ENCODE measurements at regions not wholly inside any gene's neighbourhood (a gene's known extent, or its start where the extent isn't known, plus 50 kb on each side); places are given as distances from the start of the nearest gene placed in this dataset.

DNA sequence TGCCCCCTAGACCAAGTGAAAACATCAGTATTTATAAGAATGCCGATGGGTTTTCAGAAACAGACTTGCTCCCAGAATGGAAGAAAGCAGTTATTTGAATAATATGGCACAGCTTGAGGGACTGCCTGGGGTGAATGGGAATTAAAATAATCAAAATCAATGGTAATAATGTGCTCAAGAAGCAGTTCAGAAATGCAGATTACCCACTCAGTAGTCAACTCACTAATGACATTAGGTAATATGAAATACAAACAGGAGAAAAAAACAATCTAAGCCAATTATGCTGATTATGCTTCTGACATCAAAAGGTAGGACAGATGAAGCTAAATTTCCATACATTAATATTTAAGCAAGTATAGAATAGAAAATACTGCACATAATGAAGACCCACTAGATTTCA is 179.3 kb downstream of the ENC1 start:
- CTCF ChIA-PET, result no interaction called here
- BruUV-seq (replicated peaks), result no TSS peak
- Histone ChIP-seq H3K9me3 (replicated peaks; ENCODE audit: control insufficient read depth, insufficient read depth, low read length) (no peaks in the 10 kb centered on the region), H2AFZ (ENCODE audit: low read depth, low read length) (no peak overlapping the region), H4K20me1 (replicated peaks; ENCODE audit: control insufficient read depth, extremely low read depth, insufficient read depth, low read length) (no peaks in the 10 kb centered on the region), H3K27ac (ENCODE audit: insufficient read depth, low read depth, low read length) (no peak overlapping the region), H3K4me3 (replicated peaks in 1 of 3; ENCODE audit: insufficient read depth in 1 of 3, low read depth in 1 of 3, low read length in 3 of 3) (no peak overlapping the region), H3K79me2 (ENCODE audit: control insufficient read depth, insufficient read depth, low read length) (no peaks in the 10 kb centered on the region), H3K36me3 (ENCODE audit: control insufficient read depth in 2 of 2, extremely low read depth in 1 of 2, insufficient read depth in 2 of 2, low read length in 2 of 2) (no peaks in the 10 kb centered on the region), H3K4me1 (ENCODE audit: control insufficient read depth, extremely low read depth, insufficient read depth, low read length) (no peaks in the 10 kb centered on the region), H3K27me3 (ENCODE audit: control insufficient read depth in 2 of 2, insufficient read depth in 2 of 2, low read length in 2 of 2) (no peaks in the 10 kb centered on the region), H3K4me2 (ENCODE audit: insufficient read depth, low read length) (no peak overlapping the region), H3K9ac (replicated peaks; ENCODE audit: extremely low read depth, insufficient read depth, low read length) (no peak overlapping the region), H3K9me1 (replicated peaks; ENCODE audit: control insufficient read depth, extremely low read depth, insufficient read depth, low read length) (no peaks in the 10 kb centered on the region)
- dilution Hi-C loops (cut with MboI; ENCODE audit: extremely low pct_ligation_motif_present, low sequenced_read_pairs), result no loop called here
- intact Hi-C loops (cut with micrococcal nuclease), result no loop called here
- FAIRE-seq (no peak), DNase-seq (ENCODE audit: low read depth, low spot score) (no peak)
- POLR2A ChIA-PET, result no interaction called here
- TF ChIP-seq MAX (IDR thresholded peaks at IDR 0.05; ENCODE audit: insufficient read depth, insufficient read length), result no peak
- TF ChIP-seq GATA2 (IDR thresholded peaks at IDR 0.05; ENCODE audit: insufficient read depth, insufficient read length, low read depth, low read length), result no peak
- TF ChIP-seq CTCF (IDR thresholded peaks at IDR 0.05; ENCODE audit: extremely low read depth in 1 of 2, insufficient read depth in 1 of 2, low read depth in 1 of 2, low read length in 2 of 2), result no peak
- TF ChIP-seq MYC (IDR thresholded peaks at IDR 0.05; ENCODE audit: low read depth, low read length), result no peak
- no peak for TF ChIP-seq FOS (IDR thresholded peaks at IDR 0.05; ENCODE audit: borderline replicate concordance, insufficient read depth, low read length)
- TF ChIP-seq POLR2A (IDR thresholded peaks at IDR 0.05; ENCODE audit: low read depth, low read length), result no peak
- TF ChIP-seq EZH2 (IDR thresholded peaks at IDR 0.05; ENCODE audit: borderline replicate concordance, low read depth, low read length, severe bottlenecking), result no peak
- TF ChIP-seq JUN (IDR thresholded peaks at IDR 0.05; ENCODE audit: borderline replicate concordance, insufficient read depth, insufficient read length, low read depth), result no peak
- no peak for TF ChIP-seq POLR2AphosphoS5 (IDR thresholded peaks at IDR 0.05; ENCODE audit: insufficient read depth, low read depth, low read length)

All from endothelial cell of umbilical vein (primary cell).